Esophagus squamous epithelium (tissue), 5 donors: ENCODE measurements at regions not wholly inside any gene's neighbourhood (a gene's known extent, or its start where the extent isn't known, plus 50 kb on each side); places are given as distances from the start of the nearest gene placed in this dataset.

Experiments
- DNase-seq: peaks from one replicate; lab custom pipeline; 2025; lab: John Stamatoyannopoulos, UW
- H3K27ac ChIP-seq, 4 donors: fragments of 200-600 bp; sonication (generic); one replicate each; pipeline ENCODE4 v1.5.1; 2016 to 2019; ENCODE audit warnings: mild to moderate bottlenecking in 1 of 4
- H3K27me3 ChIP-seq, 4 donors: fragments of 200-600 bp; sonication (generic); 1 replicate in 3 of 4; 2 replicates in 1 of 4; pipeline versions ENCODE4 v1.5.1 to v1.6.0; 2017 to 2021; ENCODE audit warnings: antibody characterized with exemption in 1 of 4
- H3K36me3 ChIP-seq, 3 donors: fragments of 200-600 bp; sonication (generic); one replicate each; pipeline ENCODE4 v1.5.1; 2016 to 2019
- H3K4me1 ChIP-seq, 3 donors: fragments of 200-600 bp; sonication (generic); one replicate each; pipeline ENCODE4 v1.5.1; 2017 to 2019
- H3K4me3 ChIP-seq, 4 donors: fragments of 200-600 bp; sonication (generic); 1 replicate in 3 of 4; 2 replicates in 1 of 4; pipeline ENCODE4 v1.5.1; 2016 to 2019; ENCODE audit warnings: mild to moderate bottlenecking in 2 of 4, moderate library complexity in 1 of 4
- H3K9me3 ChIP-seq, 3 donors: fragments of 200-600 bp; sonication (generic); one replicate each; pipeline ENCODE4 v1.5.1; 2016 to 2019
- CTCF ChIP-seq, 6 experiments: fragments of 450-650 bp in 4 of 6; fragments of 200-600 bp in 2 of 6; sonication (generic) in 2 of 6; IDR thresholded peaks; one replicate each; pipeline ENCODE4 v1.5.1; 2016 to 2019; ENCODE audit warnings: antibody characterized with exemption in 6 of 6, mild to moderate bottlenecking in 4 of 6, moderate library complexity in 4 of 6
- POLR2A ChIP-seq, 4 donors: fragments of 450-650 bp; IDR thresholded peaks; one replicate each; pipeline ENCODE4 v1.6.1; 2017; ENCODE audit warnings: antibody characterized with exemption in 4 of 4, mild to moderate bottlenecking in 4 of 4, moderate library complexity in 3 of 4
- WGBS, 2 donors: methylation state at CpG; one replicate each; pipeline ENCODE4 v1.1.5; 2018; 5-methylcytosine and 5-hydroxymethylcytosine counted together
- intact Hi-C: fragments of 100-400 bp; cut with DNase I; formaldehyde crosslinking; loops from one replicate; pipeline ENCODE4 v1.15.0; 2022
- donor health status: DM: yes; HTN: yes; CAD: no.

GRCh38 chr13:33464345-33464744 is 178.8 kb upstream of the STARD13 start:
- H3K27ac ChIP-seq = no peak overlapping the region
- WGBS, 2 donors = 50 to 55% methylated on average over 2 of the region's 2 CpGs
- no peak for DNase-seq
- no peaks in the 10 kb centered on the region for H3K36me3 ChIP-seq
- no peak for TF ChIP-seq POLR2A (IDR thresholded peaks at IDR 0.05)
- no peak for TF ChIP-seq CTCF (IDR thresholded peaks at IDR 0.05)
- H3K4me3 ChIP-seq = no peak overlapping the region
- no peaks in the 10 kb centered on the region for H3K4me1 ChIP-seq
- peaks cover 0 to 11% (median 0%) of the 10 kb centered on the region in 3 donors for H3K9me3 ChIP-seq
- intact Hi-C loops = no loop called here
- H3K27me3 ChIP-seq = no peaks in the 10 kb centered on the region

GRCh38 chr13:33466262-33466661 is 180.7 kb upstream of the STARD13 start:
- Histone ChIP-seq H3K4me3 (no peak overlapping the region), H3K27me3 (no peaks in the 10 kb centered on the region), H3K9me3 (no peaks in the 10 kb centered on the region), H3K27ac (no peak overlapping the region), H3K36me3 (no peaks in the 10 kb centered on the region), H3K4me1 (peaks cover 0 to 11% (median 0%) of the 10 kb centered on the region in 3 donors)
- TF ChIP-seq CTCF (IDR thresholded peaks at IDR 0.05) = no peak
- no peak for TF ChIP-seq POLR2A (IDR thresholded peaks at IDR 0.05)
- 81 to 89% methylated on average over 2 of the region's 2 CpGs for WGBS, 2 donors
- intact Hi-C loops = no loop called here
- no peak for DNase-seq

- H3K9me3 ChIP-seq = no peaks in the 10 kb centered on the region
- H3K27me3 ChIP-seq = no peaks in the 10 kb centered on the region
- no peak for DNase-seq
- no peak overlapping the region for H3K27ac ChIP-seq
- no peak overlapping the region for H3K4me3 ChIP-seq
- H3K36me3 ChIP-seq = no peaks in the 10 kb centered on the region
- TF ChIP-seq CTCF (IDR thresholded peaks at IDR 0.05) = no peak
- TF ChIP-seq POLR2A (IDR thresholded peaks at IDR 0.05) = no peak
- intact Hi-C loops = no loop called here
- 48 to 95% methylated on average over 3 of the region's 3 CpGs for WGBS, 2 donors
- H3K4me1 ChIP-seq = peaks cover 0 to 16% (median 0%) of the 10 kb centered on the region in 3 donors
Observed at GRCh38 chr13:33467556-33467955, 182.0 kb upstream of the STARD13 start.

- Histone ChIP-seq H3K4me3 (no peak overlapping the region), H3K36me3 (no peaks in the 10 kb centered on the region), H3K27ac (no peak overlapping the region), H3K27me3 (no peaks in the 10 kb centered on the region), H3K4me1 (peaks cover 0 to 16% (median 0%) of the 10 kb centered on the region in 3 donors), H3K9me3 (no peaks in the 10 kb centered on the region)
- DNase-seq = no peak
- intact Hi-C loops = no loop called here
- TF ChIP-seq POLR2A (IDR thresholded peaks at IDR 0.05) = no peak
- TF ChIP-seq CTCF (IDR thresholded peaks at IDR 0.05) = no peak
Observed at GRCh38 chr13:33471204-33471603, 185.6 kb upstream of the STARD13 start.

- 28 to 44% methylated on average over 3 of the region's 3 CpGs for WGBS, 2 donors
Observed at GRCh38 chr13:33472446-33472845, 186.9 kb upstream of the STARD13 start.

More at GRCh38 chr13:33472446-33472845, 186.9 kb upstream of the STARD13 start:
- no peak for DNase-seq
- H3K27me3 ChIP-seq = no peaks in the 10 kb centered on the region
- intact Hi-C loops = no loop called here
- no peak overlapping the region for H3K27ac ChIP-seq
- no peak overlapping the region for H3K4me3 ChIP-seq
- H3K9me3 ChIP-seq = peaks cover 0 to 4% (median 0%) of the 10 kb centered on the region in 3 donors
- TF ChIP-seq CTCF (IDR thresholded peaks at IDR 0.05) (no peak), POLR2A (IDR thresholded peaks at IDR 0.05) (no peak)
- no peaks in the 10 kb centered on the region for H3K36me3 ChIP-seq
- peaks cover 0 to 16% (median 0%) of the 10 kb centered on the region in 3 donors for H3K4me1 ChIP-seq
